Caki2 (cell line): ENCODE measurements at regions not wholly inside any gene's neighbourhood (a gene's known extent, or its start where the extent isn't known, plus 50 kb on each side); places are given as distances from the start of the nearest gene placed in this dataset.

Source experiments
- DNase-seq: peaks from one replicate; pipeline ENCODE4 v3.0.0-alpha.2; 2015; ENCODE audit warnings: low read depth
- in situ Hi-C: cut with HindIII; loops from 2 replicates; pipeline ENCODE4 v1.10.0; 2016; ENCODE audit warnings: low sequenced_read_pairs, low pct_unique_long_range_greater_than_20kb, mixed read lengths

DNA sequence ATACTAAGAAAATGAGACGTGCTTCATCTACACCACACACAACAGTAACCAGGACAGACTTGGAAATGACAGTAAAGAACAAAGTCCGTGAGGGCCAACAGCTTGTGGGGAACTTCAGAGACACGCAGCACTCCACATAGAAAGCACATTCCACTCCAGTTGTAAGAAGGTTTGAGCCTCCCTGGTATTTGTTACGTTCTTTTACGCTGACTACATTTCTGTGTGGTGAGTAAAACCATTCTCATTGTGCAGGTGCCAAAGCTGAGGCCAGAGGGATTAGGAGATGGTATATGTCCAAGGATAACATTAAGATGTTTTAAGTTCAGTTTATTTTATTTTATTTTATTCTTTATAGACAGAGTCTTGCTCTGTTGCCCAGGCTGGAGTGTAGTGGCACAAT is 1189.9 kb downstream of the UQCRFS1 start:
- DNase-seq = no peak
- in situ Hi-C loops = no loop called here

GRCh38 chr19:28022506-28022905 is 1190.4 kb downstream of the UQCRFS1 start:
- in situ Hi-C loops = no loop called here
- no peak for DNase-seq

- DNase-seq = no peak
- in situ Hi-C loops = no loop called here
These were observed 1191.4 kb downstream of the UQCRFS1 start for GRCh38 chr19:28021259-28022185.

- no peak for DNase-seq
- in situ Hi-C loops = no loop called here
These were observed 1192.2 kb downstream of the UQCRFS1 start for GRCh38 chr19:28020619-28021258.

- in situ Hi-C loops = no loop called here
- no peak for DNase-seq
These were observed 1193.0 kb downstream of the UQCRFS1 start for GRCh38 chr19:28019901-28020300.

DNA sequence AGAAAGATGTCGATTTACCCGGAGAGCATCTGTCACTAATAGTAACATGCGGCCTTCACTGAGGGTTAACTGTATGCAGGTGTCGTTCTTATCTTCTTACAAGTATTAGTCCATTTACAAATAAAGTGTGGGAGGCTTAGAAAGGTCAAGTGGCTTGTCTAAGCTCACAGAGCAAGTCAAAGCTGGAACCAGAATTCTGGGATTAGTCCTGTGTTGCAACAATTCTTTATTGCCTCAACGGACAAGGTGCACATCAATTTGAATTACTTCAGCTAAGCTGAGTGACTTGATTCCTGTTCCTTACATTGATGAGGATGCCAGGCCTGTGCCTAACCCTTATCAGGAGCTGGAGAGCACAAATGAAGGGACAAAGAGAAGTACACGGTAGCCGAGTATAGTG is 1193.6 kb downstream of the UQCRFS1 start:
- DNase-seq = no peak
- in situ Hi-C loops = no loop called here

DNA sequence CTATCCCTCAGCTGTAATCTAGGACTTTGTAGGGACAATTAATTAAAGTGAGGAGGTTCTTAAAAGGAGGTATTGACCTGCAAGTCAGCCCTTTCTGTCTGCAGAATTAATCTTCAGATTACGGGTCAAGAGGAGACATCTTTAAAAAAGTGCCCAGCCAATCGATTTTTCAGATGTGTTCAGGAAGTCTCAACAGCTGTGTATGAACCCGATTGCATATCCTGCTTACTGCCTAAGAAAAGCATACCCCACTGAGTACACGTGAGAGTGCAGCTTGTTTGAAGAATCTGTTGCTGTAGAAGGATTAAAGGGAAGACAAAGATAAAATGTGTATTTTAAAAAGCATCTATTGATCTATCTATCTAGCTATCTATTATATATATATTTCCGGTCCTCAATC is 1194.5 kb downstream of the UQCRFS1 start:
- no peak for DNase-seq
- in situ Hi-C loops = no loop called here

- in situ Hi-C loops = no loop called here
- no peak for DNase-seq
These were observed 1198.1 kb downstream of the UQCRFS1 start for GRCh38 chr19:28014615-28015405.

DNA sequence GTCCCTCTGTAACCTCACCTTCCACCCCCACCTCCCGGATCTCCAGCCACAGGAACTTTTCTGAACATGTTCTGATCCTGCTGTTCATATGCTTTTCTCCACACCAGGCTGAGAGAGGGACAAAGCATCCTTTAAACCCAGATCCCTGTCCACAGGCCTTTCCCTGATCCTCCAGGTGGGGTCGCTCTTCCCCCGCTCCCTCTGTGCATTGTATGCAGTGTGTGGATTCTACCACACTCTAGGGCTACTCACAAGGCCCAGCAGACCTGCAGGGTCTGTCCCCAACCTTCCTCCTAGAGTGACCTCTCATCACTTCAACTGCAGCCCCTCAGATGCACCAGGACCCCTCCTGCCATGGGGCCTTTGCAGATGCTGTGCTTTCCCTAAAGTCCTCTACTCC is 1200.6 kb downstream of the UQCRFS1 start:
- in situ Hi-C loops = no loop called here
- no peak for DNase-seq

DNA sequence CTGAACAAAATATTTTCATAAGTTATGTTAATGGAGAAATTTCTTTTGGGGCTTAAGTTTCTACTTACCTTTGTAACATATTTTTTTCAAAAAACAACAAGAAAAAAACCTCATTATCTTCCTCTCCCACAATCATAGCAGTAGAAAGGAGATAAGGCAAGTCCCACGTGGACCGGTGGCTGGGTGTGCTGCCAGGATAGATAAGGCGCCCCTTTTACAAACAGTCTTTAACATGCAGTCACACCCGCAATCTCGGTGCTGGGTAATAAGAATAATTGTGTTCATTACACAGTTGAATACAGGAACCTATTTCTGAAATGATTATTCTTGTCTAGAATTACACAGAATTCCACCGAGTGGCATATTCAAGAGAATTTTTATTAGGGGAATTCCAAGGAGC is 1202.3 kb downstream of the UQCRFS1 start:
- no peak for DNase-seq
- in situ Hi-C loops = no loop called here

GRCh38 chr19:28009696-28010095 is 1203.3 kb downstream of the UQCRFS1 start:
- DNase-seq = no peak
- in situ Hi-C loops = no loop called here

GRCh38 chr19:28008695-28009094 is 1204.3 kb downstream of the UQCRFS1 start:
- no peak for DNase-seq
- in situ Hi-C loops = no loop called here

- no peak for DNase-seq
- in situ Hi-C loops = no loop called here
These were observed 1209.4 kb downstream of the UQCRFS1 start for GRCh38 chr19:28003543-28003942.

- in situ Hi-C loops = no loop called here
These were observed 1215.9 kb downstream of the UQCRFS1 start for GRCh38 chr19:27997069-27997468.

DNA sequence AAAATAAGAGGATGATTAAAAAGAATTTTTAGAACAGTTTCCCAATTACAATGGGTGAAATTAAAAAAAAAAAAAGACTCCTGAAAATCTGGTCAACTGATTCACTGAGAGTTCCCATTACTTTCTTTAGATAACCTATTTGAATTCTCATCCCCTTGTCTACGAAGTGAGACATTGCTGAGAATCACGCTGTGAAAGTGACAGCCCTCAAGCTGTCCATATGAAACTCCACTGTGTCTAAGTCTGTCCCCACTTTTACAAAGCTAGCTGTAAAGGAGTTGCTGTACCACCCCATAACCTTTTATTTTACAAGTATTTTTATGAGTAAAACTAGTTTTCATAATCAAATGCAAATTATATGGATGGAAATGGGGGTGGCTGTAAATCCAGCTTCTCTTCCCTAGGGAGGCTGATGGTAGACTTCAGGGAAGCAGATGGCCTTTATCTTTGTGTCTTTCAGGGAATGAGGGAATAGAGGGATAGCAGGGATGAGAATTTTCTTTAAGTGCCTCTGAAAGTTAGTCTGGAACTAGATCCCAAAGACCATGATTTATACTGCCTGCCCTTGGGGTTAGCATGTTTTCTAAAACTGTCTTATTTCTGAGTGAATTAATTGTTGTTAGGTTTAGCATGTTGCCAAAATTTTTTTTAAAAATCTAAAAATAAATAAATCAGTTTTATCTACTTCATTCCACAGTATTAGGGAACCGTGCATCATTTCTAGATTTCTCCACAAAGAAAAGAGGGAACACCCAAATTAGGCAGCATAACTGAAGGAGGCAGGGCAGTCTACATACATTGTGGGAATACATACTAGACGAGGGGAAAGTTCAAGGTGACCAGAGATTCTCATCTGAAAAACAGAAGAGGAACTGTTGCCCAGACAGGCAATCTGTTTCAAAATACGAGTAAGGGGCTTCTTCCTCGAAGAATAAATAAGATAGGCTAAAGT is 1219.1 kb downstream of the UQCRFS1 start:
- in situ Hi-C loops = no loop called here
- DNase-seq = no peak

More at GRCh38 chr19:27997069-27997468, 1215.9 kb downstream of the UQCRFS1 start:
- DNase-seq = no peak

DNA sequence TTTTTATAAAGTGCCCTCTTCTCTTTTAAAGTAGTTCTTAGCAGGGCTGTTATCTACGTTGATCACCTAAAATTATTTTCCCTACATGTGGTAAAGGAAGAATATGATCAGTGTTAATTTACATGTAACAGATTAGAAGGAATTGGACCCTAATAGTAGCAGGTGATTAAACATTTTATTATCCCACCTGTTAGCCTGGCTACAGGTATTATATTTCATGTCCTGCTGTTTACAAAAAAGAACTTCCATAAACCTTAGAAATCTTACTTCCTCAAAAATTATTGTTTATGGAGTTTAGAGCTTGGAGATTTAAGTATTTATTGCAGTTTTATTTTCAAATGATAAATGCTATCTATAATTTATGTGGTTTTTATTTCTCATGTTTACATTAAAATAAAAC is 1226.7 kb downstream of the UQCRFS1 start:
- in situ Hi-C loops = no loop called here
- DNase-seq = no peak

DNA sequence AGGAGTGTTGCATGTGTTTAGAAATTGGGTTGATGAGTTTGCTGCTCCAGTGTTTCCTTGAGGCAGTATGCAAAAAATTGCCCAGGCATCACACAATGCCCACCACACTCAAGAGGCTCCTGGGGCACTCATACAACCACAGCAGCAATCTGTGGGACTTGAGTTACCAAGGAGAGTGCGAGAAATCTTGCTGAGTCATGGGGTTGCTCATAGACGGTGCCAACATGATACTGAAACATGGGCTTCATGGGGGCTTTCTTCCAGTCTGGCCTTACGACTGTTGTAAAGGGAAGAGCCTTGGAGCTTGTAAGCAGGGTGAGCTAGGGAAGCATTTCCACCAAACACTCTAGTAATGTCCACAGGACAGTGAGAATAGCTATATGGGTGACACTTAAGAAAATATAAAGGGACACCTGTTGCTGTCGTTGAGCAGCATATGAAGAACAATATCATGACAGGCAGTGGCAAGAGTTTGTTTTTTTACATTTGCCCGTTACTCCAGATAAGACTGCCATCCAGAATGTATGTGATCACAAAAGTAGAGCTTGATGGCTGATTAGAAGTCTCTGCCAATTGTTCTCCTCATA is 1237.4 kb downstream of the UQCRFS1 start:
- DNase-seq = no peak
- in situ Hi-C loops = no loop called here
